Upper lobe of right lung (tissue), 1 donor: ENCODE measurements at regions not wholly inside any gene's neighbourhood (a gene's known extent, or its start where the extent isn't known, plus 50 kb on each side); places are given as distances from the start of the nearest gene placed in this dataset.

Experiments used
- ATAC-seq: fragments of 200-7000 bp; cut with Tn5 transposase; one replicate; pipeline ENCODE4 v1.9.1; 2020; ENCODE audit warnings: mild to moderate bottlenecking, moderate library complexity
- DNase-seq: peaks from one replicate; pipeline ENCODE4 v3.0.0-alpha.2; 2020
- H3K27ac ChIP-seq: fragments of 200-600 bp; one replicate; pipeline ENCODE4 v1.8.0; 2022
- H3K27me3 ChIP-seq: fragments of 200-600 bp; one replicate; pipeline ENCODE4 v1.8.0; 2022; ENCODE audit warnings: mild to moderate bottlenecking
- H3K36me3 ChIP-seq: fragments of 200-600 bp; one replicate; pipeline ENCODE4 v1.8.0; 2022
- H3K4me1 ChIP-seq: fragments of 200-600 bp; one replicate; pipeline ENCODE4 v1.8.0; 2022
- H3K4me3 ChIP-seq: fragments of 200-600 bp; one replicate; pipeline ENCODE4 v1.8.0; 2022; ENCODE audit warnings: mild to moderate bottlenecking
- H3K9me3 ChIP-seq: fragments of 200-600 bp; one replicate; pipeline ENCODE4 v1.8.0; 2022
- CTCF ChIP-seq: fragments of 200-600 bp; IDR thresholded peaks from one replicate; pipeline ENCODE4 v1.8.0; 2022; ENCODE audit warnings: antibody characterized with exemption
- intact Hi-C: fragments of 100-400 bp; cut with DNase I; formaldehyde crosslinking; loops from one replicate; pipeline ENCODE4 v1.11.0; 2022
- donor health status: DM: no; HTN: yes; CAD: no; lungs with severe emphysema.

GRCh38 chr6:84346372-84346771 is 118.9 kb upstream of the CEP162 start:
- H3K27me3 ChIP-seq: no peaks in the 10 kb centered on the region
- no peaks in the 10 kb centered on the region for H3K4me1 ChIP-seq
- no peak for TF ChIP-seq CTCF
- H3K36me3 ChIP-seq: no peaks in the 10 kb centered on the region
- H3K4me3 ChIP-seq: no peak overlapping the region
- intact Hi-C loops: no loop called here
- DNase-seq: no peak
- no peaks in the 10 kb centered on the region for H3K9me3 ChIP-seq
- ATAC-seq: no peak
- H3K27ac ChIP-seq: no peak overlapping the region

GRCh38 chr6:84344005-84344404 is 116.6 kb upstream of the CEP162 start:
- intact Hi-C loops: no loop called here
- Histone ChIP-seq H3K27me3 (no peaks in the 10 kb centered on the region), H3K4me1 (no peaks in the 10 kb centered on the region), H3K9me3 (no peaks in the 10 kb centered on the region), H3K36me3 (no peaks in the 10 kb centered on the region), H3K4me3 (no peak overlapping the region), H3K27ac (no peak overlapping the region)
- no peak for ATAC-seq
- no peak for DNase-seq
- TF ChIP-seq CTCF: no peak

- H3K27me3 ChIP-seq: no peaks in the 10 kb centered on the region
- no peaks in the 10 kb centered on the region for H3K36me3 ChIP-seq
- TF ChIP-seq CTCF: no peak
- intact Hi-C loops: no loop called here
- no peaks in the 10 kb centered on the region for H3K9me3 ChIP-seq
- no peaks in the 10 kb centered on the region for H3K4me1 ChIP-seq
- H3K27ac ChIP-seq: no peak overlapping the region
- no peak overlapping the region for H3K4me3 ChIP-seq
- DNase-seq (no peak), ATAC-seq (no peak)
These were observed 113.0 kb upstream of the CEP162 start for GRCh38 chr6:84340422-84340821.

GRCh38 chr6:84333842-84334241 is 106.4 kb upstream of the CEP162 start:
- Histone ChIP-seq H3K9me3 (no peaks in the 10 kb centered on the region), H3K27me3 (no peaks in the 10 kb centered on the region), H3K36me3 (no peaks in the 10 kb centered on the region), H3K4me3 (no peak overlapping the region), H3K4me1 (no peaks in the 10 kb centered on the region), H3K27ac (no peak overlapping the region)
- no peak for DNase-seq
- intact Hi-C loops: no loop called here
- no peak for ATAC-seq
- no peak for TF ChIP-seq CTCF

- intact Hi-C loops: no loop called here
- no peak for ATAC-seq
- Histone ChIP-seq H3K4me1 (no peaks in the 10 kb centered on the region), H3K9me3 (no peaks in the 10 kb centered on the region), H3K36me3 (no peaks in the 10 kb centered on the region), H3K4me3 (no peak overlapping the region), H3K27me3 (no peaks in the 10 kb centered on the region), H3K27ac (no peak overlapping the region)
- no peak for DNase-seq
- no peak for TF ChIP-seq CTCF
These were observed 104.9 kb upstream of the CEP162 start for GRCh38 chr6:84332139-84333034.
